ENCODE measurements at regions not wholly inside any gene's neighbourhood (a gene's known extent, or its start where the extent isn't known, plus 50 kb on each side); places are given as distances from the start of the nearest gene placed in this dataset.

- Histone ChIP-seq H3K4me2 (ENCODE audit: insufficient read depth, low read length) (no peak overlapping the region), H3K27ac (ENCODE audit: low read length) (no peak overlapping the region), H3K36me3 (ENCODE audit: insufficient read depth, low read length) (no peaks in the 10 kb centered on the region), H3K4me1 (ENCODE audit: insufficient read depth, low read length) (no peaks in the 10 kb centered on the region), H3K4me3 (ENCODE audit: low read depth in 1 of 2, low read length in 2 of 2) (no peak overlapping the region), H3K27me3 (ENCODE audit: insufficient read depth, low read length, poor library complexity) (peaks cover under 1% of the 10 kb centered on the region), H3K9me3 (ENCODE audit: insufficient read depth, low read length, severe bottlenecking) (no peaks in the 10 kb centered on the region), H3K9ac (ENCODE audit: low read depth, low read length) (no peak overlapping the region), H4K20me1 (ENCODE audit: insufficient read depth, low read length) (no peaks in the 10 kb centered on the region), H2AFZ (ENCODE audit: low read depth, low read length) (no peak overlapping the region), H3K79me2 (ENCODE audit: insufficient read depth, low read length) (no peaks in the 10 kb centered on the region)
- DNase-seq = no peak
- TF ChIP-seq, protein P1, sequence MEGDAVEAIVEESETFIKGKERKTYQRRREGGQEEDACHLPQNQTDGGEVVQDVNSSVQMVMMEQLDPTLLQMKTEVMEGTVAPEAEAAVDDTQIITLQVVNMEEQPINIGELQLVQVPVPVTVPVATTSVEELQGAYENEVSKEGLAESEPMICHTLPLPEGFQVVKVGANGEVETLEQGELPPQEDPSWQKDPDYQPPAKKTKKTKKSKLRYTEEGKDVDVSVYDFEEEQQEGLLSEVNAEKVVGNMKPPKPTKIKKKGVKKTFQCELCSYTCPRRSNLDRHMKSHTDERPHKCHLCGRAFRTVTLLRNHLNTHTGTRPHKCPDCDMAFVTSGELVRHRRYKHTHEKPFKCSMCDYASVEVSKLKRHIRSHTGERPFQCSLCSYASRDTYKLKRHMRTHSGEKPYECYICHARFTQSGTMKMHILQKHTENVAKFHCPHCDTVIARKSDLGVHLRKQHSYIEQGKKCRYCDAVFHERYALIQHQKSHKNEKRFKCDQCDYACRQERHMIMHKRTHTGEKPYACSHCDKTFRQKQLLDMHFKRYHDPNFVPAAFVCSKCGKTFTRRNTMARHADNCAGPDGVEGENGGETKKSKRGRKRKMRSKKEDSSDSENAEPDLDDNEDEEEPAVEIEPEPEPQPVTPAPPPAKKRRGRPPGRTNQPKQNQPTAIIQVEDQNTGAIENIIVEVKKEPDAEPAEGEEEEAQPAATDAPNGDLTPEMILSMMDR (IDR thresholded peaks at IDR 0.05; ENCODE audit: borderline replicate concordance, extremely low read depth, low read length, poor library complexity, severe bottlenecking) = no peak
- TF ChIP-seq EZH2 (IDR thresholded peaks at IDR 0.05; ENCODE audit: borderline replicate concordance, low read depth, low read length, severe bottlenecking) = no peak
- ATAC-seq (ENCODE audit: insufficient read depth, low read depth) = no peak
These were observed 496.9 kb upstream of the TNP1 start for GRCh38 chr2:217356781-217357180.

GRCh38 chr2:217356142-217356541 is 496.3 kb upstream of the TNP1 start:
- H3K4me3 ChIP-seq (ENCODE audit: low read depth in 1 of 2, low read length in 2 of 2) = no peak overlapping the region
- H3K36me3 ChIP-seq (ENCODE audit: insufficient read depth, low read length) = no peaks in the 10 kb centered on the region
- no peak overlapping the region for H3K4me2 ChIP-seq (ENCODE audit: insufficient read depth, low read length)
- H3K4me1 ChIP-seq (ENCODE audit: insufficient read depth, low read length) = no peaks in the 10 kb centered on the region
- no peak overlapping the region for H2AFZ ChIP-seq (ENCODE audit: low read depth, low read length)
- H3K27me3 ChIP-seq (ENCODE audit: insufficient read depth, low read length, poor library complexity) = no peaks in the 10 kb centered on the region
- H3K9me3 ChIP-seq (ENCODE audit: insufficient read depth, low read length, severe bottlenecking) = no peaks in the 10 kb centered on the region
- ATAC-seq (ENCODE audit: insufficient read depth, low read depth) = no peak
- H3K79me2 ChIP-seq (ENCODE audit: insufficient read depth, low read length) = no peaks in the 10 kb centered on the region
- no peak overlapping the region for H3K9ac ChIP-seq (ENCODE audit: low read depth, low read length)
- H4K20me1 ChIP-seq (ENCODE audit: insufficient read depth, low read length) = no peaks in the 10 kb centered on the region
- DNase-seq = no peak
- no peak overlapping the region for H3K27ac ChIP-seq (ENCODE audit: low read length)
- TF ChIP-seq EZH2 (IDR thresholded peaks at IDR 0.05; ENCODE audit: borderline replicate concordance, low read depth, low read length, severe bottlenecking) = no peak
- TF ChIP-seq, protein P1 (IDR thresholded peaks at IDR 0.05; ENCODE audit: borderline replicate concordance, extremely low read depth, low read length, poor library complexity, severe bottlenecking) = no peak

- TF ChIP-seq EZH2 (IDR thresholded peaks at IDR 0.05; ENCODE audit: borderline replicate concordance, low read depth, low read length, severe bottlenecking) = no peak
- TF ChIP-seq, protein P1 (IDR thresholded peaks at IDR 0.05; ENCODE audit: borderline replicate concordance, extremely low read depth, low read length, poor library complexity, severe bottlenecking) = no peak
- Histone ChIP-seq H3K27ac (ENCODE audit: low read length) (no peak overlapping the region), H3K9me3 (ENCODE audit: insufficient read depth, low read length, severe bottlenecking) (no peaks in the 10 kb centered on the region), H3K79me2 (ENCODE audit: insufficient read depth, low read length) (no peaks in the 10 kb centered on the region), H3K27me3 (ENCODE audit: insufficient read depth, low read length, poor library complexity) (no peaks in the 10 kb centered on the region), H3K4me2 (ENCODE audit: insufficient read depth, low read length) (no peak overlapping the region), H3K9ac (ENCODE audit: low read depth, low read length) (no peak overlapping the region), H3K36me3 (ENCODE audit: insufficient read depth, low read length) (no peaks in the 10 kb centered on the region), H4K20me1 (ENCODE audit: insufficient read depth, low read length) (no peaks in the 10 kb centered on the region), H2AFZ (ENCODE audit: low read depth, low read length) (no peak overlapping the region), H3K4me1 (ENCODE audit: insufficient read depth, low read length) (no peaks in the 10 kb centered on the region), H3K4me3 (ENCODE audit: low read depth in 1 of 2, low read length in 2 of 2) (no peak overlapping the region)
- no peak for ATAC-seq (ENCODE audit: insufficient read depth, low read depth)
- no peak for DNase-seq
These were observed 493.7 kb upstream of the TNP1 start for GRCh38 chr2:217353591-217353990.

- no peak for ATAC-seq (ENCODE audit: insufficient read depth, low read depth)
- H2AFZ ChIP-seq (ENCODE audit: low read depth, low read length) = no peak overlapping the region
- H3K27me3 ChIP-seq (ENCODE audit: insufficient read depth, low read length, poor library complexity) = no peaks in the 10 kb centered on the region
- no peak overlapping the region for H3K4me3 ChIP-seq (ENCODE audit: low read depth in 1 of 2, low read length in 2 of 2)
- H3K9me3 ChIP-seq (ENCODE audit: insufficient read depth, low read length, severe bottlenecking) = no peaks in the 10 kb centered on the region
- H3K4me2 ChIP-seq (ENCODE audit: insufficient read depth, low read length) = no peak overlapping the region
- no peak for DNase-seq
- H3K27ac ChIP-seq (ENCODE audit: low read length) = no peak overlapping the region
- no peaks in the 10 kb centered on the region for H3K79me2 ChIP-seq (ENCODE audit: insufficient read depth, low read length)
- no peaks in the 10 kb centered on the region for H3K36me3 ChIP-seq (ENCODE audit: insufficient read depth, low read length)
- no peaks in the 10 kb centered on the region for H3K4me1 ChIP-seq (ENCODE audit: insufficient read depth, low read length)
- no peaks in the 10 kb centered on the region for H4K20me1 ChIP-seq (ENCODE audit: insufficient read depth, low read length)
- no peak overlapping the region for H3K9ac ChIP-seq (ENCODE audit: low read depth, low read length)
- no peak for TF ChIP-seq EZH2 (IDR thresholded peaks at IDR 0.05; ENCODE audit: borderline replicate concordance, low read depth, low read length, severe bottlenecking)
- TF ChIP-seq, protein P1 (IDR thresholded peaks at IDR 0.05; ENCODE audit: borderline replicate concordance, extremely low read depth, low read length, poor library complexity, severe bottlenecking) = no peak
These were observed 491.5 kb upstream of the TNP1 start for GRCh38 chr2:217351378-217351777.
